ENCODE measurements at regions not wholly inside any gene's neighbourhood (a gene's known extent, or its start where the extent isn't known, plus 50 kb on each side); places are given as distances from the start of the nearest gene placed in this dataset.
"Not testable (repeated sequence)": the region's sequence is repeated elsewhere in the genome, so short reads cannot be mapped to it uniquely, and the experiment has no call there.

DNA sequence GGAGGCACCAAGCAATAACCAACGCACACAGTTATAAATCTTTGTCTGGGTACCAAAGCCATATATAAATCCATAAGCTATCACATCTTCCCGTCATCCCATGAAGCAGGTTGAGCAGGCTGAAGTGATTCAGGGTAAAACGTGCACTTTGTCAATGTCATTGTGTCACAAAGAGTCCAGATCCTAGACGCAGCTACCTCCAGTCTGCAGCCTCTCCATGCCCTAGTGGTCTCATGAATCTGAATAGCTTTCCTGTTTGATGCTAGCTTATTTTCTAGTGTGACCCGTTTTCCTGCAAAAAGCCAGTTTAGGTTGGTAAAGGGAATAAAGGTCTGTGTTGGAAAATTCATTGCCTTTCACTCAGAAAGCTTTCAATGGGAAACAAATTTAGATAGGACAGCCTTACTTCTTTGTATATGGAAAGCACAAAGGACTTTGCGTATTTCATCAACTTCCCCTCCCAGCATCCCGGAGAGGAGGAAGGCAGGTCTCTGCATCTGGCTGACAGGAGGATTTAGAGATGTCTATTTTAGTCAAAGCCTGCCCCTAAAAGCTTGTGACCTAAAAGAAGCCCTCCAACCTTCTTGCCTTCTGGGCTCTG is 222.3 kb upstream of the ARL4C start:
- no peak for DNase-seq

DNA sequence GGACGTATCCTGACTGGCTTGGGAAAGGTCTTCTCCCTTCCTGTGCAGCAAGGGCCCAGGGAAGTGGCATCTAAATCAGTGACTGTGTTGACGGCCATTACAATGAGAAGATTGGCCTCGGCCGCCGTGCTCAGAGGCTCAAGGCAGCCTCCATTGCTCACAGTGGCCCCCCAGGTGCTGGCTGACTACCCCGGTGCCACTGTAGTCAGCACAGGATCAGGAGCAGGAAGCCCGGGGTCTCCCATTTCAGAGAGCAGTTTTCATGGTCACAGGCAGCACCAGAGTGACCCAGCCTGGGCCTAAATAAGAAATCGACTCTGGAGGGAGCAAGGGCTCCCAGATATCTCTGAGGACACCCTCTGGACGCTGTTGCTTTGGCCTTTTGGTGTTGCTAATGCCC is 219.4 kb upstream of the ARL4C start:
- no peak for DNase-seq

DNA sequence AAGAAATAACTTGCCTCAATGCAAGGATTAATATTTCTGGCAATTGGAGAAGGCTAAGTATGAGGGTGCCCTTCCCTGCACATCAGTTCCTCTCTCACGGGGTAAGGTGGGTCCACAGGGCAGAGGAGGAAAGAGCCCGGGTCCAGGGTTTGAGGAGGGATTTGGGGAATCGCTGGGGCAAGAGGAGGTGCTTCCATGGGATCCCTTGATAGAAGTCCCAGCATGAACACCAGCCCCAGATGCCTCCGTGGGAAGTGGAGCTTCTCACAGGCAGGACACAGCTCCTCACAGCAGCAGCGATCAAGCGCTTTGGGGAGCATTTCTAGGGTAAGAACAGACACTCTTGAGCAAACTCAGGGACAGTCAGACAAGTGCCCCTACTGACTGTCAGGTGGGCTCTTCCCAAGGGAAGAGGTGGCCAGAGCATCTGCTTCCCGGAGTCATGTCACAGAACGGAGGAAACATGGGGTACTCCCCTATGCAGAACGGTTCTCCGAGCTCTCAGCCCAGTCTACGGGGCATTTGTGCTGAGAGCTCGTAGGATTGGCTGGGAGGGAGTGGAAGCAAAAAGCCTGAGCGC is 218.9 kb upstream of the ARL4C start:
- no peak for DNase-seq

DNA sequence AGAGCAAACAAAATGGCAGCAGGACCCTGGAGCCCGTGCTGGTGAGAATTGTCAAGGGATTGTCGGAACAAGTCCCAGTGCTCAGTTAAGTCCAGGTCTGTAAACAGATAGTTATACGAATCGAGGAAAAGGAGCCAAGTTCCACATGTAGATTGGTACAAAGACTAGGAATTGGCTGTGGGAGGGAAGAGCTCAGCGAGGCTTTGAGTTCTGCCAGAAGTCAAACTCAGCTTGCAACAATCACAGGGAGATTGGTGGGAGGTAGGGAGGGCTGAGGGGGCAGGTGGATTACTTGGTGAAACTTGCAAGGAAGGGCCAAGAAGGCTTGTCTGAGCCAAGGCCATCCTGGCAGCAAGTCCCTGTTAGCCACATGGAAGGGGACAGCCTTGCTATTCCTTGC is 217.8 kb upstream of the ARL4C start:
- no peak for DNase-seq

DNA sequence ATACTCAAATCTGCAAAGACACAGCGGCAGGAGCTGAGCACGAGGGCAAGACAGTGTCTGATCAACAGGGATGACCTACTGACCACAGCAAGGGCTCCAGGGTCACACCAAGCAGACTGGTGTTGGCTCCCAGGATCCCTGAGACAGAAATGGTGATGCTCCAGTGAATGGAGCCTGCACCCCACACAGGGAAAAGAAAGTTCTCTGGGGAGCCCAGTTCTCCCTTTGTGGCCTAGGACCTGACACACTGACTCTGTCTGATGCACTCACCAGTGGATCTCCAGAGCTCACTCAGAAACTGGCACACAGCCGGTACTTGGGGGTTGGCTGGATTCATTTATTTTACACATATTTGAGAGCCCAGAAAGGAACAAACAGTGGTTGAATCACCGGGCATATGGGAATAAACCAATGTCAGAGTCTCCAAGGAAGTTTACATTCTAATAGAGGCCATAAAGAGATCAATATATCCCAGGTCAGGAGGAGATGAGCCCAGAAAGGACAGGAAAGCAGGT is 215.6 kb upstream of the ARL4C start:
- DNase-seq: no peak

DNA sequence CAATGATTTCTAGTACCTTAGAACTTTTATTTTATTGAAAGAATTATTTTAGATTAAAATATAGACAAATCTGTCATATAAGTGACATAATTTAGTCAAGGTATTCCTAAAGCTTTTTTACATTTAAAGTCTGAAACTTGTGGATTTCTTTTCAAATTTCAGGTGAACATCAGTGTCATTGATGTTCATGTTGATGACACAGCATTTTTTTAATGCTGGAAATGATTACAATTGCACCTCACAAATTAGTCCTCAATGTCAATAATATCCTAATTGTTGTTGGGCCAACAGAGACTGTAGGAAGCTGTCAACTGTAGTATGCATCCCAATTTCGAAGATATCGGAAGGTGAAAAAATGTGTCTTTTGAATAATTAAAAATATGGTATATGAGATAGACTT is 214.4 kb upstream of the ARL4C start:
- no peak for DNase-seq

DNA sequence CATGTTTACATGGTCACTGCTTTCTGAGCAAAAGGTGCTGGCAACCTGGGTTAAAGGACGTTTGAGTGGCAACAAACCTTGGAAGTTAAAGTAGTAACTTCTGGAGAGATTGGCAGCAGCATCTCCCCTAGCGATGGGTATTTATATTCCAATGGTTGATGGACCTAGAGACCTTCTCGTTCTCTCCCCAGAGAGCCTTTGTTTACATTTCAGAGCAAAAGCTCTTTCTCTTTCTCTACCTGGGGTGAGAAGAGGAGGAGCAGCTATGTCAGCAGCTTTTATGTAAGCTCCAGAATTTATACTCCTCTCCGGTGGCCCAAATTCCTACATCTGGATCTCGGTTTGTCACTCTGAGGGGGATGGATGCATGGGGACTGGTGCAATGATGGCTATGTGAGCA is 213.7 kb upstream of the ARL4C start:
- DNase-seq: no peak

DNA sequence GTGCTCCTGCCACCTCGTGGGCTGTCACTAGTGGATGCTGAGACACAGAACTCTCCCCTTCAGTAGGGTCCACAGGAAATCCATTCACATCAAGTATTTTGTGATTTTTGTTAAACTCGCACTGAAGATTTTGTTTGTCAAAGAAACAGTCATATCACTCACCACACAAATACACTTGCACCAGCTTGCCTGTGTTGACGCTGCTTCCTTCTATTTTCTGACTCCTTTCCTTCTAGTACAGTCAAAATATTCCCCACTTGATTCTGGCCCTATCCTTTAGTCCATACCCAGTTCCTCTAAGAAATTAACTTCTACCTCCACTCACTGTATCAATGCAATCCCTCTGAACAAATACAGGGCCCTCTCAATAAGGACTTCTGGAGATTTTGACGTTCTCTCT is 213.2 kb upstream of the ARL4C start:
- no peak for DNase-seq

DNA sequence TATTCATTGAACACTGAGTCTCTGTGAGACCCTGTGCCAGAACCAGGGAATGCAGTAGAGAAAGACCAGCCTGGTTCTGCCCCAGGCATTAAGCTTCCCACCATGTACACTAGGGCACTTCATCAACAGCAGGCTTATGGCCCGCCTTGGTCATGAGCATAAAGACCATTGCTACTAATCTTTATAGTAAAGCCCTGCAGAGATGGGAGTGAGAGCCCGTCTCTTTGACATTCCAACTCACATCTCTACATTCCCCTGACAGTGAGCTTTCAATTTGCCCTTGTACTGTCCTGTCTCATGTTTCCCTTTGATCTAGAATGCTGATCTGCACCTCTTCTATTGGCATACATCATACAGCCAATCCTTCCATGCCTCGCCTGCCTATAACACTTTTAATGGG is 211.8 kb upstream of the ARL4C start:
- no peak for DNase-seq

DNA sequence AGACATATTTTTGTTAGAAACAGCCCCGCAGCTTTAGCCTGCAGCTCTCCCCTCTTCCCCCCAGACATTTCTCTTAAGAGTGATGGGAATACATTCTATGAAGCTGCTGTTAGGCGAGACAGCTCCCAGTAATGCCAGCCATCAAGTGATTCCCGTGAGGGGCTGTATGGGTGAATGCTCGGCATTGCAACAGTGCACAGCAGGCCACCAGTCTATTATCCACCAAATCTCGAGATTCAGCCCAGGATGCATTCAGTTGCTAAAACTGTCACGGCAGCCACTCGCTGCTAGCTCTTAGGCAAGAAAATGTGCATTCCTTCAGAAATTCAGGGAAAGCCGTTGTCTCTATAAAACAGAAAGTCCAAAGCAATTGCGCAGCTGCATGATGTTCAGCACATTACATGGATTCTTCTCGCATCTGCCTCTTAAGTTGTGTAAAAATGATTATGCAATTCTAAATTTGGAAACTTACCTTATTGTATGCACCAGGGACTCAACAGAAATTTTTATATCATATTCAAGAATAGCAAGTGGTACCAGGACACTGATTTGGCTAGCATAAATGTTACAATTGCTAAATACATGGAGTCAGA is 211.3 kb upstream of the ARL4C start:
- no peak for DNase-seq

DNA sequence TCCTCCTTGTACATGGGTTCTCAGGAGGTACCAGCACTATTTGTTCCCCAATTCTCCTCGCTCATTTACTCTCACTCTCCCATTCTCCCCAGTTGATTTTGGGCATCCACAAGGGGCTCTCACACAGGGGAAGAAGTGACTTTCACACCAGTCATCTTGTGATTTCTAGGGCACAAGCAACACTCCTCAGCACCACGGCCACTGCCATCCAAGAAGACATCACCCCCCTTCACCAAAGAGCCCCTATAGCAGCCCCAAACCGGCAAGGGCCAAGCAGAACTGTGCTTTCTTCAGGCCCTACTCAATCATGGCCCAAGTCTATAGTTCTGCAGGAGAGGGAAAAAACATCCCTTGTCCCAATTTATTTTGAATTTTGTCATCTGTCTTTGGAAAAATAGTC is 209.2 kb upstream of the ARL4C start:
- DNase-seq: no peak

DNA sequence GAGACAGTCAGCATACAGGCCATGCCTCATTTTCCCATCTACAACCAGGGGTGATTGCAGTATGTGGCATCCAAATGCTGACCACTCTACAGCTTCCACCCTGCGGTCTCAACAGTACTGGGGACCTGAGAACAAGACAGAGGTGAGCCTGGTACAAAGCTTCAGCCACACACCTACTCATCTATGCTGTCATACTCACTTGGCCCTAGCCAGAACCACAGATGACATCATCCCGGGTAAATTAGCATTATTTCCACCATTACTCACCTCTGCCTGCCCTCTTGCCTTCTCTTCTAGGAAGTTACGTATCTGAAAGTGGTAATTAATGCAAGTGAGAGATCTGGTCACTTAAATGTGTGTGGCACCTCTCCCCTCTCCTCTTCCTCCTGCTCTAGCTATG is 208.2 kb upstream of the ARL4C start:
- no peak for DNase-seq

DNA sequence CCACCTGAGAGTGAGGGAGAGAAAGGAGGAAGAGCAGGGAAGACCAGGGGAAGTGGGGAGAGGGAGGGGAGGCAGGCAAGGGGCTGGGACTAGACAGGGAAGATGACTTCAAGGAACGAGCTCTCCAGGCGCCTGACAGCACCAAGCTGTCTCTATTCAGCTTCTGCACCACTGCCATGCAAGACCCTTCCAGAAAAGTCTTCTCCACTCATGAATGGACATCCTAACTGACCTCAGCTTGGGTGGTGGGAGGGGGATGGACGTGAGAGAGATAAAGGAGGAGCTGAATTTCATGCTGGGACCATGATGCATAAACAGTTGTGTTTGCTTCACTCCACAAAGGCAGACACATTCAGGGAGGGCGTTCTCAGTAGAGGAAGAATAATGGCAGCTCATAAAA is 206.4 kb upstream of the ARL4C start:
- no peak for DNase-seq

DNA sequence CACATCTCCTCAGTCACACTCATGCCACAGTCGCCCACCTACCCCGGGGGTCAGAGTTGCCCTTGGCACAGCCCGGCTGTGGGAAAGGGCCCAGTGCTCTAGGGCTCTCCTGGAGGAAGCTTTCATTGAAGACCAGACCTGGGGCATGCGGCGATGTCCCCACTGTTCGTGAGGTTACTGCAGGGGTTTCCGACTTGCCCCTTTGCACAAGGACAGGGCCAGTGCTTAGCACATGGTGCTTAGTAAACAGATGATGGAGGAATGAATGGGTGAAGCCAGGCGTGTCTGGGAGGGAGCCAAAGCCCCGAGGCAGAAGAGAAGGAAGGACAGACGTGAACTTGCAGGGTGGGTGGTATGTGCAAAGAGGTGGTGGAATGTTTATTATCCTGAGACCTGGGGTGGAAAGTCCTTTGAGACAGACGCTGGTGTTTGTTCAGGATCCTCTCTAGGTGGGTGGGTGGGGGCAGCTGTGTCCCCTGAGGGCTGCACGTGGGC is 205.9 kb upstream of the ARL4C start:
- DNase-seq: peak; percentile 30

DNA sequence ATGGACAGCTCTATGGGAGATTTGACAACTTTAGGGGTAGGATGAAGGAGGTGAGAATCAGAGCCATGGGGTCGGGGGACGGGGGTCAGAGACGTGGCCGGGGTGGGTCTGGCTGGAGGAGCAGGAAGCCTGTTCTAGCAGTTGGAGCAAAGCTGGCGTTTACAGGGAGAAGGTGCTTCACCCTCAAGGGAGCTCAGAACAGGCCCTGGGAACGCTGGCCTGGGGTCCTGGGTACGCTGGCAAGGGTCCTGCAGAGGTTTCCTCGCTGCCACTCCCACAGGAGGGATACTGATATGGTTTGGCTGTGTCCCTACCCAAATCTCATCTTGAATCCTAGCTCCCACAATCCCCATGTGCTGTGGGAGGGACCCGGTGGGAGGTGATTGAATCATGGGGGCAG is 205.0 kb upstream of the ARL4C start:
- no peak for DNase-seq

DNA sequence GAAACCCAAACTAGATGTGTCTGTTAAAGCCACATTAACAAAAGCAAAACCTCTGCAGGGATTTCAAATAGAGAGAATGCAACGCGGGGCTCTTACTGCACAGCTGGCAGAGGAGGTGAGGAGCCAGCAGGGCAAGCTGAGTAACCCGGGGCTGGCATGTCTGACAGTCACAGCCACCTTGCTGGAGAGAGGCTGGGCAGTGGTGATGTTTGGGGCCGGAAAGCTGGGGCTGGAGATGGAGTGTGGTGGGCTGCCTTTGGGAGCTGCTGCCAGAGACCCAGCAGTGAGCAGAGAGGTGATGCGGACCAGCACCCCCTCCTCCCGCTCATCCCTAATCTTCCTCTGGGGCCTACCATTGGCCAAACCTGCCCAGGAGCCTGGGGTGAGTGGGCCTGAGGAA is 204.5 kb upstream of the ARL4C start:
- DNase-seq: no peak

DNA sequence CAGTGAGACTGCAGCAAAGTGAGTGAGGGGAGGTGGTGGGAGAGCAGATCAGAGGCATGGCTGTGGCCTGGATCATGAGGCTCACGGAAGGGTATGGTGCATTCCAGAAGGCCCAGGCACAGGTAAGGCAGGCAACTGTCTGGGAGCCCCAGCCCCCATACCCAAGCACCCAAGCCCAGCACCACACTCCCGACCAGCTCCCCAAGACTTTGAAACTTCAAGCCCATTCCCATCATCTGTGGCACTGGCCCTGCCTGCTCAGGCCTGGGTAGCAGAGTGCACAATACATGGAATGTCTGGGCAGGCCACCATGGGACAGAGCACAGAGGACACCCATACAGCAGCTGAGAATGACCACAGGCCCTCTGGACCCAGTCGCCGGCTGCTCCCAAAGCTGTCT is 202.6 kb upstream of the ARL4C start:
- no peak for DNase-seq

DNA sequence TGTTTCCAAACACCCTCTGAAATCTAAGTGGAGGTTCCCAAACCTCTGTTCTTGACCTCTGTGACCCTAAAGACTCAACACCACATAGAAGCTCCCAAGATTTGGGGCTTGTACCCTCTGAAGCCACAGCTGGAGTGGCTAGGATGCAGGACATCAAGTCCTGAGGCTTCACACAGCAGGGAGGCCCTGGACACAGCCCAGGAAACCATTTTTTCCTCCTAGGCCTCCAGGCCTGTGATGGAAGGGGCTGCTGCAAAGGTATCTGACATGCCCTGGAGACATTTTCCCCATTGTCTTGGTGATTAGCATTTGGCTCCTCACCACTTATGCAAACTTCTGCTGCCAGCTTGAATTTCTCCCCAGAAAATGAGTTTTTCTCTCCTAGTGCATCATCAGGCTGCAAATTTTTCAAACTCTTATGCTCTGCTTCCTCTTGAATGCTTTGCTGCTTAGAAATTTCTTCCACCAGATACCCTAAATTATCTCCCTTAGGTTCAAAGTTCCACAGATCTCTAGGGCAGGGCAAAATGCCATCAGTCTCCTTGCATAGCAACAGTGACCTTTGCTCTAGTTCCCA is 200.5 kb upstream of the ARL4C start:
- DNase-seq: not testable (repeated sequence)

DNA sequence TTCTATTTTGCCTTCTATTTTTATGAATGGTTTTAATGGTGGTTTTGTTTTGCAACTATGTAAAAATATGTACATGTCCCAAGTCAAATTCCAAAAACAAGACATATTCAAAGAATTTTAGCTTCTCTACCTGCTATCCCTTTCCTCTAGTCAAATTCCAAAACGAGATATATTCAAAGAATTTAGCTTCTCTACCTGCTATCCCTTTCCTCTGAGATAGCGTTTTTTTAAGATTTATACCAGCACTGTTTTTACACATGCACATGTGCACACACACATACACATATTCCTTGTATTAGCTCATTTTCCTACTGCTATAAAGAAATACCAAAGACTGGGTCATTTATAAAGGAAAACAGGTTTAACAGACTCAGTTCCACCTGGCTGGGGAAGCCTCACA is 199.1 kb upstream of the ARL4C start:
- DNase-seq: no peak

DNA sequence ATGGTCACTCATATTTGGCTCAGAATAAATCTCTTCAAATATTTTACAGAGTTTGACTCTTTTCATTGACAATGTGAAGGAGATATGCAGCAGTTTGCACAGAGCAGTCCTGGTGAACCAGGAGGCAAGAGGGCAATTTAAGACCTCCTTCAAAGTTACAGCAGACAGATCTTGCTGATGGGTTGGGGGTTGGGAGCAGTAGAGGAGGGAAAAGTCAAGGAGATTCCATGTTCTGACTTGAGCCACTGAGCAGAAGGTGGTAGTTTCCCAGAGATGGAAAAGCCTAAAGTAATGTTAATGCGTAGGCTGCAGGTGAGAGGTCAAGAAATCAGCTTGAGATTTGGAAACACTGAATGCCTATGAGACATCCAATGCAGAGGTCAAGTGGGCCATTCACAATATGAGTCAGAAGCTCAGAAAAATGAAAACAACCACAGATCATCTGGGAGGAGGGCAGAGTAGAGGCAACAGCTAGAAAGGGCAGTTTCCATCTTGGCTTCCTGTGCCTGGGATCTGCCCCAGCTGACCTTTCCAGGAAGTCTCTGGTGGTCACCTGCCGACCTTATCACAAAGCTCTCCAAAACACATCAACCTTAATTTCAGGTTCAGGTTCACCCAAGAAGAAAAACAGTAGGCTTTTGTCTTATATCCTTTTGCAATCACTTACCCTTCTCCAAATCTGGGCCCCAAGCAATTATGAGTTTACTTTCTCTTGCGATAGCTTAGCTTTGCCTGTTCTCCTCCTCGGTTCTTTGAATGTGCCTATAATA is 197.5 kb upstream of the ARL4C start:
- no peak for DNase-seq

DNA sequence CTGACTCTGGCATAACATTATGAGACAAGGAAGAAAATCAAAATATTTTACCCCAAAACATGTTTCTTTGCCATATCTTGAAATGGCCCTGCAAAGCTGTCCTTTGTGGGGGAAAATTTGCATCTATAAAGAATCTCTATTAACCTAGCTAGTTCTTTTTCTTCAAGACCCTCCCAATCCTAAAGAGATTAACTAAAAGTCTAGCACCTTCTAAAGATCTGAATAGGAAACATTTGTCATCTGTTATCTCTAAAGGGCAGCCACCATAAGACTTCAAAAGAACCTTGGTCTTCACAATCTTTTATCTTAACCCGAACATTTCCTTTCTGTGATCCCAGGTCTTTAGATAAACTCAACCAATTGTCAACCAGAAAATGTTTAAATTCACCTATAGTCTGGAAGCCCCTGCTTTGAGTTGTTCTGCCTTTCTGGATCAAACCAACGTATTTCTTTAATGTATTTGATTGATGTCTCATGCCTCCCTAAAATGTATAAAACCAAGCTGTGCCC is 196.9 kb upstream of the ARL4C start:
- not testable (repeated sequence) for DNase-seq

DNA sequence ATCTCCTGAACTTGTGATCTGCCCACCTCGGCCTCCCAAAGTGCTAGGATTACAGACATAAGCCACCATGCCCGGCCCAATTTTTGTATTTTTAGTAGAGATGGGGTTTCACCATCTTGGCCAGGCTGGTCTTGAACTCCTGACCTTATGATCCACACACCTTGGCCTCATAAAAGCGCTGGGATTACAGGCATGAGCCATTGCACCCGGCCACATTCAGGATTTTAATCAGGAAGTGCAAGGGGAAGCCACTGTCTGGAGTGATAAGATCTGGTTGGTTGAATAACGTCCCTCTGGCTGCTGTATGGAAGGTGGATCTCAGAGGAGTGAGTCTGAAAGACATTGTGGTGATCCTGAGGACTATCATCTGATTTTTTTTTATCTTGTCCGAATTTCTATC is 196.3 kb upstream of the ARL4C start:
- not testable (repeated sequence) for DNase-seq

Data from NCI-H526 treated with DMSO at 0.1 percent for 48 hours (cell line).